ENCODE measurements at regions not wholly inside any gene's neighbourhood (a gene's known extent, or its start where the extent isn't known, plus 50 kb on each side); places are given as distances from the start of the nearest gene placed in this dataset.
"Not testable (repeated sequence)": the region's sequence is repeated elsewhere in the genome, so short reads cannot be mapped to it uniquely, and the experiment has no call there.

DNA sequence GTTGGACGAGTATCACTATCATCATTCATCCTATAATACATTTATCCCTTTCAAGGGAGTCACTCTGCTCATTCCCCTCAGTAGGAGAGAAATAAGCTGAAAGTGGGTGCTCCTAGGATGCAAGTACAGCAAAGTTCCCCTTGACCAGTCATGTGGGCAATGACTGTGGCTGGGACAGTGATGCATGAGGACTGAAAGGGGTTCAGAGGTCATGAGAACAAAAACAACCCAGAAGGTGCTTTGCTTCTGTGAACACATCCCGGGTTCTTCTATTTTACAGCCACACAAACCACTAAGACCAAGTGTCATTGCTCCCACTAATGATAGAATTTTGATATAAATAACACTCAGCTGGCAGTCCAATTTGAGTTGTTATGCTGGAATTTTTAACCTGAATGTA lies 177.8 kb upstream of the ADCY2 start:
- no peak for DNase-seq (ENCODE audit: low spot score)

DNA sequence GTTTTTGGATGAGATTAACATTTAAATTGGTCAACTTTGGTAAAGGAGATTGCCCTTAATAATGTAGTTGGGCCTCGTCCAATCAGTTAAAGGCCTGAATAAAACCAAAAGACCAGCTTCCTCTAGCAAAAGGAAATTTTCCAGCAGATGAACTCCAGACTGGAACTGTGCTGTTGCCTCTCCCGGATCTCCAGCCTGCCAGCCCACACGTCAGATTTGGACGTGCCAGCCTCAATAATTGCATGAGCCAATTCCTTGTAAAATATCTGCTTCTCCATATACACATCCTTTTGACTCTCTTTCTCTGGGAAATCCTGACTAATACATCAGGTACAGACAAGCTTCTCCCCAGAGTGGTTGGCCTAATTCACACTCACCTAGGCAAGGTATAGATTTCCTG lies 175.8 kb upstream of the ADCY2 start:
- DNase-seq (ENCODE audit: low spot score): no peak

DNA sequence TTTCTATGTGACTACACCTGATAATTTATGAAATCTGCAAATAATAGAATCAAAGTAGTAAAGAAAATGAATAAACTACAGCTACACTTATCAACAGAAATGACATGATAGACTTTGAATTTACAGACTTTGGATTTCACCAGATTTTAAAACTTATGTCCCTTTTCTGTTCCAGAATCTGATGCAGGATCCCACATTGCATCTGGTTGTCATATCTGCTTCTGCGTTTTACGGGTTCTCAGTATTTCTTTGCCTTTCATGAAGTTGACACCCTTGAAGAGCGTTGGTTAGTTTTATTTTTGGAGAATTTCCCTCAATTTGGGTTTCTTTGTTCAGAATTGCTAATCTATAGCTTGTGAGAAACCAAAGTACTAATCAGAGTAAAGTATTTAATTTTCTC lies 174.9 kb upstream of the ADCY2 start:
- DNase-seq (ENCODE audit: low spot score): no peak

DNA sequence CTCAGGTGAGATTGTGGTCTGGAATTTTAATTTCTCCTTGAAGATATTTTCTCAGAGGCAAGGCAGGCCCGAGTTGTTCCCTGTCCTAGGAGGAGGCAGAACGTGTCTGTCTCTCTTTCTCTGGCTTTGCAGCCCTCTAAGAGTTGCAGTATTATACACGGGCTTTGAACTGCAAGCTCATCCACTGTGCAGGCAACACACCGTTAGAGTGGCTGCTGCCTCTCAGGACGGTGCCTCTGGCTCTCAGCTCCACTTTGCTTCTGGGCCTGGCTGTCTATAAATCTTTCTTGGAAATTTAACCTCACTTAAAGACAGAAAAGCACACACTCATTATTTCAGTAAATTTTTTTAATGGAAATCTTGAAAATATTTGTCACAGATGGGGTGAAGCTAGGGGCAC lies 170.1 kb upstream of the ADCY2 start:
- DNase-seq (ENCODE audit: low spot score): no peak

DNA sequence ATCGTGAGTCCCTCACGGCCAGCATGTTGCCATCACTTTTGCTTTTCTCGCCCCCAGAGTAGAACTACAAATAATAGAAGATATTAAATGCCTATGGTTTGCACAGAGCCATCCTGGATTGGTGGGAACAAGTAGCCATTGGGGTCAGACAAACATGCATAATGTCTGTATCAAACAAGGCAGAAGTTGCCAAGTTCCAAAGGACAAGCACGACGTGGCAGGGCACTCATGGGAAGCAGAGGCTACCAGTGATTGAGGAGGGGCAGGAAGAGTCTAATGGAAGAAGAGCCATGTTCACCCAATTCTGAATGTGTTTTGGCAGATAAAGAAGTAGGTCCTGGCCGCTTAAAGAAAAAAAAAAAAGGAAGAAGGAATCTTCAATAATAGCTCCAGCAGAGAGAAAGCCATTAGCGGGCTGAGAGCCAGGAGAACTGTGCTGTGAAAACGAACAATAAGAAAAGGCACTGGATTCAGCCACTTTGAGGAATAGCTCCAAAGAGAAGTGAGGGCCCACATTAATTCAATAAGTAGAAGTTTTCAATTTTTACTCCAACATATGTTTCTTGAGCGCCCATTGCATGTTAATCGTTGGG lies 153.7 kb upstream of the ADCY2 start:
- DNase-seq (ENCODE audit: low spot score): no peak

DNA sequence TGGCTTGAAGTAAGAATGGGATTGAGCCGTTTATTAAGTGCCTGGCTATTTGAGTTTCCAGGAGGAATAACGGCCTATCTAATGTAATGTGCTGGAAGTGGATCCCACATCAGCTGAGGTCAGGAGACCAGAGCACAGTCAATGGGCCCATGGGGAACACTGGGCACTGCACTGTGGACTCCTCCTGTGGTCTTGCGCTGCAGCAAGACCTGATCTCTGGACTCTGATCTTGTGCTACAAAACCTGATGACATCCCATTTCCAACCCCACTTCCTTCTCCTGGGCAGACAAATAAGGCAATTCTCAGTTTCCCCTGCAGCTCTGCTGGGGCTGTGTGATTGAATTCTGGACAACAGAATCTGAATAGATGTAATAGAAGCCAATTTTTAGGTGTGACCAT lies 151.7 kb upstream of the ADCY2 start:
- DNase-seq (ENCODE audit: low spot score): no peak

DNA sequence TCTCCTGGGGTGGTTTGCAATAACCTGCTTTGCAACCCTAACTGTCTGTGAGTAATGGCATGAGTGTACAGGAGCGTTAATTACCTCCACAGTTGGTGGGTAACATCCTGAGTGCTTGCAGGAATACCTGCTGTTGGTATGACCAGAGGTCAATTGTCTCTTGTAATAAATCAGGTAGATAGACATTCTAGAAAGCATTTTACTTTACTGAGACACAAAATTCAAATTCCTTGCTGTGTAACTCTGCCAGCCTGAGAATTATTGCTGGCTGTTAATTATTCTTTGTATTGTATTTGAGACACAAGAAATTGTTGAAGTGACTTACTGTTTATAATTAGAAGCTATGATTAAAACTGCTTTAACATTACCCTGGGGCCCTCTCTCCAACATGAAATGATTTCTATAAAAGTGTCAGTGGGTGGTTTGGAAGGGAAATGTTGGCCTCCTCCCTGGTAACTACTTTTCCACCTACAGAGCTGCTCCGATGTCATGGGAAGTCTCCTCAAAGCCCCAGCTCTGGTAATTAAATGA lies 150.8 kb upstream of the ADCY2 start:
- no peak for DNase-seq (ENCODE audit: low spot score)

DNA sequence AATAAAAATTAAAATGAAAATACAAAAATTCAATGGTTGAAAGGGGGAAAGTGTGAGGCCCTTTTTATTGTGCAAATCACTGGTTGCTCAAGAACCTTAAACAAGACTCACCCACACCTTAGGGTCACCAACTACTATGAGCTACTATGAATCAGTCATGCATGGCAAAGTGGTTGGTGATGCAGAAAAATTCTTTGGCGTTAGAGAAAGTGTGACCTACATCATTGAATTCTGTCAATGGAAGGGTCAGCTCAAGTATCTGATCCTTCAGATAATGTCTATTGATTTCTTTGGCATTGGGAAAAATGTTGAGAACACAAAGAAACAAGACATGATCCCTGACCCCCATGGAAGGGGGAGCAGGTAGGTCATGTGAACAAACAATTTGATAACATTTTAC lies 149.7 kb upstream of the ADCY2 start:
- no peak for DNase-seq (ENCODE audit: low spot score)

DNA sequence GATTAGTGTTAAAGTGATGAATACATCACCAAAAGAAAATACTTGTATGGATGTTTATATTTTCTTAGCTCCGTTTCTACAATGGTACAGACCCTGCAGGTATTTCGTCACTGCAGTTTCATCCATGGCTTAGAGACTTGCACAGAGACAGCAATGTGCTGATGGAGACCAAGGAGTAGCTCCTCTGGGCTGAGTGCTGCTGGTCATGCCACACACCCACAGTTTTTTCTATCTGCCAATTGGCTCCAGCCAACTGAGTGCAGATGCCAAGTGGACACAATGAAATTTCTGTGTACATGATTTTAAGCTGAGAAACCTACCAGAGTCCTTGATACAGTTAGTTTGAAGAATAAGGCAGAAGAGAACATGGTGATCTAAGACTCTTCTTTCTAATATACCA lies 145.9 kb upstream of the ADCY2 start:
- DNase-seq (ENCODE audit: low spot score): no peak

DNA sequence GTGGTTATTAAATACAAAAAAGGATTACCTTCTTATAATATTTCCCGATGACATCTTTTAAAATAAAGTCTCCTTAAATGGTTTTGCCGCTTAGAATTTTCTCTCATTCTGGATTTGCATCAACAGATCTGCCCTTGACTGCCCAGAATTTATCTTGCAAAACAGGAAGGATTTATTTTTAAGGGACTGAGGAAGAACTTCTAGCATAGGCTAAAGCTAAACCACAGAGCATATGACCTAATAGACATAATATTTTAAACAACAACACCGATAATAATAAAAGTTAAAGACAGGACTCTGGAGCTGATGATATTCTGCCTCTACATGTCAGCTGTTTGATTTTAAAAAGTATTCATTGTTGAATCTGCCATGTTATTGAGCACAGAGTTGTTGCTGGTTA lies 145.3 kb upstream of the ADCY2 start:
- DNase-seq (ENCODE audit: low spot score): no peak

DNA sequence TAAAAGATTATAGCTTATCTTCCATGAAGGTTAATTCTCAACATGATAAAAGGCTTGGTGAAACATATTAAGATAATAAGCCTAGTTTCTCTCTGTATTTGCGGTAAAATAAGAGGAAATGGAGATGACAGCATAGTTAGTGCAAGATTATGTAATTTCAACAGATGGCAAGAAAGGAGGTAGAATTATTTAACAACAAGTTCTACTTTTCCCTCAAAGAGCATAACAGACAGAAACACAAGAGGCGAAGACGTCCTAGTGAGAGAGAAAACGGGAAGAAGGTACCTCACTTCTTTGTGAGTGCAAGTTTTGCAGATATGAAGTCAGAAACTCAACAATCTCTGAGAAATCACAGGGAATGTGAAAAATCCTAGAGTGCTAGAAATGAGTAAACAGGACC lies 144.8 kb upstream of the ADCY2 start:
- no peak for DNase-seq (ENCODE audit: low spot score)

DNA sequence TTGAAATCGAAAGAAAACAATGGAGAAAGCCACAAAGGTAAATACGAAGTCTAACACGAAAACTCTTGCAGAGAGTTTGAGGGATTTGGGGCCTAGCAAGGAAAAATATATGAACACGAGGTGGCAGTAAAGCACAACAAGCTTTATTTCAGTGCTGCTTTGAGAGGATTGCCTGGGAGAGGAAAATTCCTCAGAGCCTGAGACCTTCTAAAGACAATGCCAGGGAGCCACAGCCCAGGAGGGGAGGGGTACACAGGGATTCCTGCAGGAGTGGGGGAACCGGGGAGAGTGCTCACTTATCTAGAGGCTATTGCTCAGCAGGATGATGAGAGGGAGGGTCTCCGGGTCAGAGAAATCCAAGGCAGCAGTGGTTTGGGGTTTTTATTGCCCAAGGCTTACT lies 134.9 kb upstream of the ADCY2 start:
- DNase-seq (ENCODE audit: low spot score): peak; percentile 66

DNA sequence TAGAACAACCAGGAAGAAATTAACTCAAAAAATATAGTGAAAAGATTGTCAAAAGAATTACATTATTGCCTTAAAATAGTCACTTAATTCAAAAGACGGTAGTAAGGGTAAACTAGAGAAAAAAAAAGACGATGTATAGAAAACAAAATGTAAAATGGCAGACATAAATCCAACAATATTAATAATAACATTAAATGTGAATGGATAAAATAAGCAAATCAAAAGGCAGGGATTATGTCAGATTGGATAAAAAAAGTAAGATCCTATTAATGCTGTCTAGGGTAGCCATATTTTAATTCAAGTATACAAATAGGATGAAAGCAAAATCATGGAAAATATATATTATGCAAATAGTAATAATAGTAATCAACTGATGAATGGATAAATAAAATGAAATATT lies 134.0 kb upstream of the ADCY2 start:
- no peak for DNase-seq (ENCODE audit: low spot score)

DNA sequence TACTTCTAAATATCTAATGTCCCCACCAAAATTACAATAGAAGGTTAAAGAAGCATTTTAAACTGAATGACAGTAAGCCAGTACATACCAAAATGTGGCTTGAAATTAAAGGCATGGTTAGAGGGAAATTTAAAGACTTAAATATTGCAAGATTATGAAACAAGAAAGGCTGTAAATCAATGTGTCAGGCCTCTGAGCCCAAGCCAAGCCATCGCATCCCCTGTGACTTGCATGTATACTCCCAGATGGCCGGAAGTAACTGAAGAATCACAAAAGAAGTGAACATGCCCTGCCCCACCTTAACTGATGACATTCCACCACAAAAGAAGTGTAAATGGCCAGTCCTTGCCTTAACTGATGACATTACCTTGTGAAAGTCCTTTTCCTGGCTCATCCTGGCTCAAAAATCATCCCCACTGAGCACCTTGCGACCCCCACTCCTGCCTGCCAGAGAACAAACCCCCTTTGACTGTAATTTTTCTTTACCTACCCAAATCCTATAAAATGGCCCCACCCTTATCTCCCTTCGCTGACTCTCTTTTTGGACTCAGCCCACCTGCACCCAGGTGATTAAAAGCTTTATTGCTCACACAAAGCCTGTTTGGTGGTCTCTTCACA lies 132.4 kb upstream of the ADCY2 start:
- DNase-seq (ENCODE audit: low spot score): not testable (repeated sequence)

DNA sequence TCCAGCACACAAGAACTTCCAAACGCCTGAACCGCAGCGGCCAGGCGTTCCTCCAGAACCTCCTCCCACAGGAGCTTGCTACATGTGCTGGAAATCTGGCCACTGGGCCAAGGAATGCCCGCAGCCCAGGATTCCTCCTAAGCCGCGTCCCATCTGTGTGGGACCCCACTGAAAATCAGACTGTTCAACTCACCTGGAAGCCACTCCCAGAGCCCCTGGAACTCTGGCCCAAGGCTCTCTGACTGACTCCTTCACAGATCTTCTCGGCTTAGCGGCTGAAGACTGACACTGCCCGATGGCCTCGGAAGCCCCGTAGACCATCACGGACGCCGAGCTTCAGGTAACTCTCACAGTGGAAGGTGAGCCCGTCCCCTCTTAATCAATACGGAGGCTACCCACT lies 130.2 kb upstream of the ADCY2 start:
- not testable (repeated sequence) for DNase-seq (ENCODE audit: low spot score)

DNA sequence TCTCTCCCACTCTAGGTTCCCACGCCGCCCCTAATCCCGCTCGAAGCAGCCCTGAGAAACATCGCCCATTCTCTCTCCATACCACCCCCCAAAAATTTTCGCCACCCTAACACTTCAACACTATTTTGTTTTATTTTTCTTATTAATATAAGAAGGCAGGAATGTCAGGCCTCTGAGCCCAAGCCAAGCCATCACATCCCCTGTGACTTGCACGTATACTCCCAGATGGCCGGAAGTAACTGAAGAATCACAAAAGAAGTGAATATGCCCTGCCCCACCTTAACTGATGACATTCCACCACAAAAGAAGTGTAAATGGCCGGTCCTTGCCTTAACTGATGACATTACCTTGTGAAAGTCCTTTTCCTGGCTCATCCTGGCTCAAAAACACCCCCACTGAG lies 127.2 kb upstream of the ADCY2 start:
- not testable (repeated sequence) for DNase-seq (ENCODE audit: low spot score)

DNA sequence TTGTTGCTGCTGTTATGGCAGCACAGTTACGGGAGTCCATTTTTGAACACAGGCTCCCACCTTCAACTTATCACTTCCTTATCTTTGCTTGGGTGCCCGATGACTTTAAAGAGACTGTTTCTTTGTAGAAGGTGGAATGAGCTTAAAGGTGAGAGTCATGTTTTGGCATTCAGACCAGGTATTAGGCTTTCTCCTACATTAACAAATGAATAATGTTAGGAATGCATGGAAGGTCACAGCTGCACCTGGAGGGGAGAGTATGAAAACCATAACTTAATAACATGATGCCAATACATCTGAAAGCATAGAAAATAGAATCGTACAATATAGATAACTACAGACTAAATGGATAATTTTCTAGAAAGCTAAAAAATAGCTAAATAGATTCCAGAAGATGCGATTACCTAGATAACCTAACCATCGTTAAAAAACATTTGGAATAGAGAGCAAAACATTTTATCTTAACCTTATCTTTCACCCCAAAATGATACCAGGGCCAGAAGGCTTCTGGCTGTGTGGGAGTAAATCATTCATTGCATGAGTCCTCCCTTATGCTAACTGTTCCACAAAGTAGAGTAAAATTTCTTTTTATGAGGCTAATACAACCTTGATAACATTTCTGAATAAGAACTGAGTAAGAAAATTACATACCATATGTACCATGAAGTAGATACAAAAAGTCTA lies 126.2 kb upstream of the ADCY2 start:
- DNase-seq (ENCODE audit: low spot score): no peak

DNA sequence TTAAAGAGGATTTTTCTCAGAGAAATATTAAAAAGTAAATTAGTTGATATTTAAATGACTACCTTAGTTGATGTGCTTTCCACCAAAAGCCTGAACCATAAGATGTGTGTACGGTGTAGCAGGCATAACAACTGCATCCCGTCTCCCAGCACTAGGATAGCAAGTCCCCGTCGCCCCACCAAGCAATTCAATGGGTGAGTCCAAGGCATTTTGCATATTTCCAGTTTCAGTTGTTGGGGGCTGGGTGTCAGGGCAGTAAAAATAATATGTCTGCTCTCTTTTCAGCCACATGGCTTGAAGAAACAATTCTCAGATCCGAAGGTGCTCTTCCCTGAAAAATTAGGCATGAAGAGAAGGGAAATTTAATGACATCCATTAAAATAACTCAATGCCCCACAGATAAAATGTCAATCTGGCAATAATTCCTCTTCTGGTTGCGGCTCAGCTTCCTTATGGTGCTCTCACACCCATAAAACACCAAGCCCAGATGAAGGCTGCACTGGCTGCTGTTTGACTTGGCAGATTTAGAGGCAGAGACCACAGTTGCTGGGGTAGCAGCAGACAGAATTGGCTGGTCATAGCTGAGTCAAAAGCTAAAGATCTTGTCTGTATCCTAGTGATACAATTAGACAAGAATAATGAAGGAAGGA lies 124.4 kb upstream of the ADCY2 start:
- DNase-seq (ENCODE audit: low spot score): no peak

DNA sequence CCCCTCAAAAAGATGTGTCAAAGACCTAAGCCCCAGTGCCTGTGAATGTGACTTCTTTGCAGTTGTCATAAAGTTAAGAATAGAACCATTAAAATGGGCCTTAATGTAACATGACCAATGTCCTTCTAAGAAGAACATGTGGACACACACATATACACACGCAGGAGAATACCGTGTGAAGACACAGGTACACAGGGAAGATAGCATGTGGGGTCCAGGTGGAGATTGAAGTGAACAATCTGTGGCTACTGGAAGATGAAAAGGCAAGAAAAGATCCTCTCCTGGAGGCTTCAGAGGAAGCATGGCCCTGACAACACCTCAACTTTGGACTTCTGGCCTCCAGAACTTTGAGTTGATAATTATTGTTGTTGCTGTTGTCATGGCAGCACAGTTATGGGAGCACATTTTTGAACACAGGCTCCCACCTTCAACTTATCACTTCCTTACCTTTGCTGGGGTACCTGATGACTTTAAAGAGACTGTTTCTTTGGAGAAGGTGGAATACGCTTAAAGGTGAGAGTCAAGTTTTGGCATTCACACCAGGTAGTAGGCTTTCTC lies 123.5 kb upstream of the ADCY2 start:
- DNase-seq (ENCODE audit: low spot score): no peak

DNA sequence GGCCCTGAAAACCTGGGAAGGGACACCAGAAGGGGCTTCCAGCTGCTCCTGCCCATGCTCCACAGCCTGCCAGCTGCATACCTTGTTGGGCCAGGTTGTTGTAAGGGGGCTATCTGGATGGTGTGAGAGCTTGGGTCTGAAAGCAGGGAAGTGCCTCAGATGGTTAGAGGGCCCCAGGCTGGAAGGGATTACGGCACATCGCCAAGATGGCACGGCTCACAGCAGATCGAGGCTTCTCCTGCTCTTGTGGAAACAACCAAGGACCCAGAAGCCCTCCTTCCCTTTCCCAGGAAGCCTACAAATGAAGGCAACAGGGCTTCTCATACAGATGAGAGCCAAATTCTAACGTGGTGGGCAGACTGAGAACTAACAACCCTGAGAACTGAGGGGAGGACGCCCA lies 121.7 kb upstream of the ADCY2 start:
- DNase-seq (ENCODE audit: low spot score): no peak

DNA sequence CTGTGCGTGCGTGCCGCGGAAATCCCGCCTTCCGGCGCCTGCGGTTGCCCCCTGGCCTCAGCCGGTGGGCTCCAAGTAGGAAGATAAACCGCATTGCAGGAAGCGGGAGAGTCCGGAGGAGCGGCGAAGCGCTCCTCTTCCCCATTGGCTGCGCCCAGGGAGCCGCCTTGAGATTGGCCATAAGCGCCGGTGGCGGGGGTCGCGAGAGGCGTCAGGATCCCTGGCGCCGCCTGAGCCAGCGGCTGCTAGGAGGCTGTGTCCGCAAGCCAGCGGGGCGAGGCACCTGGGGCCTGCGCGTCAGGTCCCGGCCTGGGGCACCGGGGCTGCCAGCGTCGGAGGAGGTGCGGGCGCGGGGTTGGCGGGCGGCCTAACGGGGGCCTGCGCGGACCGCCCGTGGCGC lies 106.3 kb upstream of the ADCY2 start:
- DNase-seq (ENCODE audit: low spot score): not testable (repeated sequence)

DNA sequence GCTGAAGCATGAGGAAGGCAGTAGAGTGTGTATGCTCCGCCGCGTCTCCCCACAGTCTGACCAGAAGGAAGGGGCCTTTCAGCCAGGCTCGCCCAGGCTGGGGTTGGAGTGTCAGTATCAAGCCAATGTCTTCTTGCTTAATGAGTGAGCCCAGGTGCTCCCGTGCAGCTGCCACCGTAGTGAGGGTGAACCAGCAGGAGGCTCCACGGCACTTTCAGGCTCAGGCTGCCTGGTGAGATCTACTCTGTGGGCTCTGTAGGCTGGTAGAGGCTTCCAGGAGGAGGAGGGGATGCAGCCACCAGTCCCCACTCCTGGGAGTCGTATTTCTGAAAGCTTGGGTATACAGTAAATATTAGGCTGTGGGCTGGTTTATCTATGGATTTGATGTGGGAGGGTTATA lies 98.1 kb upstream of the ADCY2 start:
- not testable (repeated sequence) for DNase-seq (ENCODE audit: low spot score)

DNA sequence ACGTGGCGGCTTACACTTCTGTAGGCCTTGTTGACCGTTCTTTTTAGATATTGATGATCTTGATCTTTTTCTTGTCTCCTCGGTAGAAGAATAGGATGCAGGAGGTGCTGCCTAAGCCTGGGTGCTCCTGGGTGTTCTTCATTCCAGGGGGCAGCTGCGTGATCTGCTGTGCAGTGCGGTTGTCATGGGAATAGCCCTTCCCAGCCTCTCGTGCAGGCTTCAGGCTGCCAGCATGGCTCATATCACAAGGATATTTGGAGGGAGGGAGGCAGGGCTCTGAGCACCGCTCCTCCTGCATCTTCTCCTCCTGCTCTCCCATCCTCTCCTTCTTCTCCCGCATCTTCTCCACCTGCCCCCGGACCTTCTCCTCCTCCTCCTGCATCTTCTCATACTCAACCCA lies 96.2 kb upstream of the ADCY2 start:
- not testable (repeated sequence) for DNase-seq (ENCODE audit: low spot score)
